HepG2 (cell line): ENCODE measurements at regions not wholly inside any gene's neighbourhood (a gene's known extent, or its start where the extent isn't known, plus 50 kb on each side); places are given as distances from the start of the nearest gene placed in this dataset.

Experiments
- ATAC-seq: fragments of 200-7000 bp; cut with Tn5 transposase; 3 replicates; pipeline ENCODE4 v1.9.1; 2020; ENCODE audit warnings: mild to moderate bottlenecking, moderate library complexity
- BruUV-seq: library from RNA; stranded (reverse); fragments of 400-500 nt; replicated peaks from 2 replicates; lab custom pipeline; 2021; lab: Mats Ljungman, UMichigan
- CTCF ChIA-PET: fragments of 300-600 bp; formaldehyde crosslinking; extraction: SDS; loops from one replicate; lab custom pipeline; 2021; ENCODE audit warnings: low total read pairs, inconsistent platforms, low intra/inter-chr PET ratio; lab: Yijun Ruan, JAX
- POLR2A ChIA-PET: fragments of 350-600 bp; sonication (Branson Sonifier 250); formaldehyde crosslinking; loops from one replicate; lab custom pipeline; 2020; ENCODE audit warnings: antibody characterized with exemption, inconsistent platforms; lab: Yijun Ruan, JAX
- DNase-seq: peaks from one replicate; pipeline ENCODE4 v3.0.0-alpha.2; 2015; ENCODE audit warnings: low spot score
- FAIRE-seq: peaks from 3 replicates; lab custom pipeline; 2011; peaks lifted over from hg19 to GRCh38; lab: Jason Lieb, UNC
- H2AFZ ChIP-seq: one replicate; pipeline ENCODE4 v1.6.1; 2011; ENCODE audit warnings: low read length, inconsistent platforms
- H3K27ac ChIP-seq: fragments of 300-600 bp; 3 replicates; pipeline ENCODE4 v1.8.0; 2011; ENCODE audit warnings: mixed run types, mild to moderate bottlenecking, mixed read lengths, low read length, inconsistent platforms; ENCODE audit not compliant: insufficient read depth; ENCODE audit errors: extremely low read length
- H3K27me3 ChIP-seq, 2 experiments: fragments of 200-600 bp in 1 of 2; 2 replicates in 1 of 2; 3 replicates in 1 of 2; pipeline versions ENCODE4 v1.6.0 to v1.8.0; 2011; ENCODE audit warnings: low read length in 2 of 2, mild to moderate bottlenecking in 2 of 2, moderate library complexity in 2 of 2, inconsistent platforms in 1 of 2; ENCODE audit not compliant: insufficient read depth in 2 of 2, control insufficient read depth in 1 of 2
- H3K36me3 ChIP-seq, 2 experiments: fragments of 200-600 bp in 1 of 2; replicated peaks in 1 of 2; 2 replicates in 1 of 2; 3 replicates in 1 of 2; pipeline versions ENCODE4 v1.5.1 to v1.8.0; 2011; ENCODE audit warnings: low read length in 2 of 2, inconsistent platforms in 1 of 2; ENCODE audit not compliant: insufficient read depth in 2 of 2, control insufficient read depth in 1 of 2
- H3K4me1 ChIP-seq: 2 replicates; pipeline ENCODE4 v1.5.1; 2012; ENCODE audit warnings: low read length, inconsistent platforms; ENCODE audit not compliant: insufficient read depth
- H3K4me2 ChIP-seq: 2 replicates; pipeline ENCODE4 v1.6.0; 2011; ENCODE audit warnings: low read depth, low read length, inconsistent platforms
- H3K4me3 ChIP-seq, 3 experiments: fragments of 200-600 bp in 1 of 3; sonication (generic), shearing (Covaris generic) in 1 of 3; replicated peaks in 1 of 3; 2 replicates each; pipeline ENCODE4 v1.5.1; 2011 to 2016; ENCODE audit warnings: low read length in 3 of 3, inconsistent platforms in 2 of 3, low read depth in 2 of 3, mild to moderate bottlenecking in 2 of 3, control low read depth in 1 of 3, mixed read lengths in 1 of 3; ENCODE audit not compliant: insufficient read depth in 1 of 3
- H3K79me2 ChIP-seq: one replicate; pipeline ENCODE4 v1.6.1; 2011; ENCODE audit warnings: low read length, inconsistent platforms; ENCODE audit not compliant: insufficient read depth
- H3K9ac ChIP-seq: 2 replicates; pipeline ENCODE4 v1.6.0; 2011; ENCODE audit warnings: mild to moderate bottlenecking, low read depth, low read length, inconsistent platforms; ENCODE audit not compliant: insufficient read depth
- H3K9me3 ChIP-seq: 2 replicates; pipeline ENCODE4 v1.5.1; 2012; ENCODE audit warnings: mild to moderate bottlenecking, low read length
- H4K20me1 ChIP-seq: 2 replicates; pipeline ENCODE4 v1.6.0; 2011; ENCODE audit warnings: inconsistent platforms, mild to moderate bottlenecking, low read length, moderate library complexity; ENCODE audit not compliant: insufficient read depth
- BORCS8-MEF2B ChIP-seq: sonication (generic); formaldehyde crosslinking; IDR thresholded peaks from 2 replicates; pipeline ENCODE4 v1.8.0; 2022; ENCODE audit warnings: mild to moderate bottlenecking, missing genetic modification reagents
- KLF12 ChIP-seq: sonication (generic); formaldehyde crosslinking; IDR thresholded peaks from 2 replicates; pipeline ENCODE4 v1.4.0; 2020; ENCODE audit warnings: missing genetic modification reagents, borderline replicate concordance
- KLF13 ChIP-seq: sonication (generic); formaldehyde crosslinking; IDR thresholded peaks from 2 replicates; pipeline ENCODE4 v1.4.0; 2020; ENCODE audit warnings: mild to moderate bottlenecking, missing genetic modification reagents
- MATR3 ChIP-seq: sonication (generic); formaldehyde crosslinking; IDR thresholded peaks from 2 replicates; pipeline ENCODE4 v1.4.0; 2020; ENCODE audit warnings: missing genetic modification reagents
- MTF1 ChIP-seq: sonication (generic); formaldehyde crosslinking; IDR thresholded peaks from 2 replicates; pipeline ENCODE4 v1.5.0; 2020; ENCODE audit warnings: missing genetic modification reagents
- NFIC ChIP-seq: IDR thresholded peaks from 2 replicates; pipeline ENCODE4 v1.6.1; 2012; ENCODE audit warnings: mild to moderate bottlenecking, low read length, inconsistent platforms
- PHF5A ChIP-seq: IDR thresholded peaks from one replicate; pipeline ENCODE4 v1.6.1; 2018; ENCODE audit warnings: low read depth, missing genetic modification reagents; ENCODE audit not compliant: unreplicated experiment
- RFXAP ChIP-seq: sonication (generic); formaldehyde crosslinking; IDR thresholded peaks from 2 replicates; pipeline ENCODE4 v1.4.0; 2020; ENCODE audit warnings: missing genetic modification reagents, borderline replicate concordance
- SMC3 ChIP-seq: IDR thresholded peaks from 2 replicates; pipeline ENCODE4 v1.6.1; 2011; ENCODE audit warnings: low read length, improper control_type of control experiment
- ZBTB4 ChIP-seq: sonication (generic); formaldehyde crosslinking; IDR thresholded peaks from 2 replicates; pipeline ENCODE4 v1.4.0; 2020; ENCODE audit warnings: missing genetic modification reagents, mild to moderate bottlenecking, borderline replicate concordance
- ZNF225 ChIP-seq: sonication (generic); formaldehyde crosslinking; IDR thresholded peaks from 2 replicates; pipeline ENCODE4 v1.4.0; 2020; ENCODE audit warnings: mild to moderate bottlenecking, missing genetic modification reagents
- ZNF234 ChIP-seq: sonication (generic); formaldehyde crosslinking; conservative IDR thresholded peaks from 2 replicates; pipeline ENCODE4 v1.5.1; 2020; ENCODE audit warnings: mild to moderate bottlenecking, missing genetic modification reagents
- ZNF251 ChIP-seq: sonication (generic); formaldehyde crosslinking; IDR thresholded peaks from 2 replicates; pipeline ENCODE4 v1.9.0; 2021; ENCODE audit warnings: mild to moderate bottlenecking, missing genetic modification reagents
- ZNF451 ChIP-seq: sonication (generic); formaldehyde crosslinking; IDR thresholded peaks from 2 replicates; pipeline ENCODE4 v1.5.0; 2020; ENCODE audit warnings: mild to moderate bottlenecking, missing genetic modification reagents
- ZNF552 ChIP-seq: sonication (generic); formaldehyde crosslinking; IDR thresholded peaks from 2 replicates; pipeline ENCODE4 v1.9.0; 2022; ENCODE audit warnings: missing genetic modification reagents, mild to moderate bottlenecking, borderline replicate concordance
- ZNF737 ChIP-seq: sonication (generic); formaldehyde crosslinking; IDR thresholded peaks from 2 replicates; pipeline ENCODE4 v1.5.0; 2020; ENCODE audit warnings: missing genetic modification reagents, mild to moderate bottlenecking, borderline replicate concordance
- ZNF775 ChIP-seq: sonication (generic); formaldehyde crosslinking; IDR thresholded peaks from 2 replicates; pipeline ENCODE4 v1.4.0; 2020; ENCODE audit warnings: missing genetic modification reagents, mild to moderate bottlenecking, moderate library complexity, borderline replicate concordance
- WGBS: methylation state at CpG from one replicate; pipeline ENCODE4 v1.1.6; 2017; ENCODE audit warnings: low lambda C conversion rate; 5-methylcytosine and 5-hydroxymethylcytosine counted together
- in situ Hi-C: cut with HindIII; loops from 2 replicates; pipeline ENCODE4 v1.10.0; 2017; ENCODE audit warnings: low pct_unique_long_range_greater_than_20kb; ENCODE audit not compliant: extremely low pct_ligation_motif_present
- intact Hi-C: fragments of 100-400 bp; cut with micrococcal nuclease; formaldehyde crosslinking; loops from one replicate; pipeline ENCODE4 v1.10.0; 2022; ENCODE audit not compliant: unreplicated experiment
- TF ChIP-seq, protein P1 (sequence below): sonication (generic); formaldehyde crosslinking; IDR thresholded peaks from 2 replicates; pipeline ENCODE4 v1.4.0; 2020; ENCODE audit warnings: missing genetic modification reagents
- TF ChIP-seq, protein P2 (sequence below): sonication (generic); formaldehyde crosslinking; IDR thresholded peaks from 2 replicates; pipeline ENCODE4 v1.5.0; 2020; ENCODE audit warnings: mild to moderate bottlenecking, missing genetic modification reagents, borderline replicate concordance

- H2AFZ ChIP-seq, result no peak overlapping the region
- no peaks in the 10 kb centered on the region for H3K36me3 ChIP-seq
- no peak overlapping the region for H3K27ac ChIP-seq
- H4K20me1 ChIP-seq, result no peaks in the 10 kb centered on the region
- no peak overlapping the region for H3K4me3 ChIP-seq
- no peak overlapping the region for H3K4me2 ChIP-seq
- CTCF ChIA-PET, result no interaction called here
- H3K4me1 ChIP-seq, result no peaks in the 10 kb centered on the region
- no peak for DNase-seq
- H3K9ac ChIP-seq, result no peak overlapping the region
- H3K9me3 ChIP-seq, result peaks cover 31% of the 10 kb centered on the region
- no peak for ATAC-seq
- intact Hi-C loops, result no loop called here
- FAIRE-seq, result no peak
- H3K27me3 ChIP-seq, result no peaks in the 10 kb centered on the region
- 5% methylated on average over 2 of the region's 2 CpGs for WGBS
- POLR2A ChIA-PET, result no interaction called here
- in situ Hi-C loops, result no loop called here
- H3K79me2 ChIP-seq, result no peaks in the 10 kb centered on the region
- no TSS peak for BruUV-seq
- TF ChIP-seq SMC3 (no peak), ZNF775 (CRISPR knock-in tag) (no peak), ZNF225 (no peak), MTF1 (no peak), ZNF451 (CRISPR knock-in tag) (no peak), KLF13 (CRISPR knock-in tag) (no peak), ZNF737 (CRISPR knock-in tag) (no peak), ZNF234 (no peak), PHF5A (CRISPR knock-in tag) (no peak), KLF12 (CRISPR knock-in tag) (no peak), ZNF251 (CRISPR knock-in tag) (no peak), MATR3 (no peak), BORCS8-MEF2B (CRISPR knock-in tag) (no peak), ZBTB4 (CRISPR knock-in tag) (no peak), NFIC (no peak), ZNF552 (CRISPR knock-in tag) (no peak), RFXAP (CRISPR knock-in tag) (no peak)
- TF ChIP-seq, protein P1, sequence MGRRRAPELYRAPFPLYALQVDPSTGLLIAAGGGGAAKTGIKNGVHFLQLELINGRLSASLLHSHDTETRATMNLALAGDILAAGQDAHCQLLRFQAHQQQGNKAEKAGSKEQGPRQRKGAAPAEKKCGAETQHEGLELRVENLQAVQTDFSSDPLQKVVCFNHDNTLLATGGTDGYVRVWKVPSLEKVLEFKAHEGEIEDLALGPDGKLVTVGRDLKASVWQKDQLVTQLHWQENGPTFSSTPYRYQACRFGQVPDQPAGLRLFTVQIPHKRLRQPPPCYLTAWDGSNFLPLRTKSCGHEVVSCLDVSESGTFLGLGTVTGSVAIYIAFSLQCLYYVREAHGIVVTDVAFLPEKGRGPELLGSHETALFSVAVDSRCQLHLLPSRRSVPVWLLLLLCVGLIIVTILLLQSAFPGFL, result no peak
- TF ChIP-seq, protein P2, sequence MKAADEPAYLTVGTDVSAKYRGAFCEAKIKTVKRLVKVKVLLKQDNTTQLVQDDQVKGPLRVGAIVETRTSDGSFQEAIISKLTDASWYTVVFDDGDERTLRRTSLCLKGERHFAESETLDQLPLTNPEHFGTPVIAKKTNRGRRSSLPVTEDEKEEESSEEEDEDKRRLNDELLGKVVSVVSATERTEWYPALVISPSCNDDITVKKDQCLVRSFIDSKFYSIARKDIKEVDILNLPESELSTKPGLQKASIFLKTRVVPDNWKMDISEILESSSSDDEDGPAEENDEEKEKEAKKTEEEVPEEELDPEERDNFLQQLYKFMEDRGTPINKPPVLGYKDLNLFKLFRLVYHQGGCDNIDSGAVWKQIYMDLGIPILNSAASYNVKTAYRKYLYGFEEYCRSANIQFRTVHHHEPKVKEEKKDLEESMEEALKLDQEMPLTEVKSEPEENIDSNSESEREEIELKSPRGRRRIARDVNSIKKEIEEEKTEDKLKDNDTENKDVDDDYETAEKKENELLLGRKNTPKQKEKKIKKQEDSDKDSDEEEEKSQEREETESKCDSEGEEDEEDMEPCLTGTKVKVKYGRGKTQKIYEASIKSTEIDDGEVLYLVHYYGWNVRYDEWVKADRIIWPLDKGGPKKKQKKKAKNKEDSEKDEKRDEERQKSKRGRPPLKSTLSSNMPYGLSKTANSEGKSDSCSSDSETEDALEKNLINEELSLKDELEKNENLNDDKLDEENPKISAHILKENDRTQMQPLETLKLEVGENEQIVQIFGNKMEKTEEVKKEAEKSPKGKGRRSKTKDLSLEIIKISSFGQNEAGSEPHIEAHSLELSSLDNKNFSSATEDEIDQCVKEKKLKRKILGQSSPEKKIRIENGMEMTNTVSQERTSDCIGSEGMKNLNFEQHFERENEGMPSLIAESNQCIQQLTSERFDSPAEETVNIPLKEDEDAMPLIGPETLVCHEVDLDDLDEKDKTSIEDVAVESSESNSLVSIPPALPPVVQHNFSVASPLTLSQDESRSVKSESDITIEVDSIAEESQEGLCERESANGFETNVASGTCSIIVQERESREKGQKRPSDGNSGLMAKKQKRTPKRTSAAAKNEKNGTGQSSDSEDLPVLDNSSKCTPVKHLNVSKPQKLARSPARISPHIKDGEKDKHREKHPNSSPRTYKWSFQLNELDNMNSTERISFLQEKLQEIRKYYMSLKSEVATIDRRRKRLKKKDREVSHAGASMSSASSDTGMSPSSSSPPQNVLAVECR (CRISPR knock-in tag), result no peak
Measured at GRCh38 chr11:98793276-98793675, 227.5 kb upstream of the CNTN5 start.
